Activated CD4-positive, alpha-beta T cell treated with anti-CD3 and anti-CD28 coated beads, Interleukin-2, amount 10 ng/mL, durations not matched to agents 7 days and 5 days (primary cell): ENCODE measurements at regions not wholly inside any gene's neighbourhood (a gene's known extent, or its start where the extent isn't known, plus 50 kb on each side); places are given as distances from the start of the nearest gene placed in this dataset.
A peak's percentile ranks its signal among the peaks of the same experiment; 100 is the strongest.

ENCODE experiments used
- CTCF ChIA-PET: fragments of 350-600 bp; sonication (Branson Sonifier 250); formaldehyde crosslinking; loops from one replicate; lab custom pipeline; 2021; ENCODE audit warnings: antibody characterized with exemption; lab: Charles Lee
- POLR2A ChIA-PET: fragments of 350-600 bp; sonication (Branson Sonifier 250); formaldehyde crosslinking; loops from one replicate; lab custom pipeline; 2021; ENCODE audit warnings: antibody characterized with exemption; lab: Charles Lee
- DNase-seq: peaks from one replicate; pipeline ENCODE4 v3.0.0-alpha.2; 2020
- H3K27ac Mint-ChIP-seq: one replicate; pipeline ENCODE4 v1.8.0; 2021; ENCODE audit warnings: mild to moderate bottlenecking, moderate library complexity, mixed read lengths
- H3K27me3 Mint-ChIP-seq: one replicate; pipeline ENCODE4 v1.8.0; 2021; ENCODE audit warnings: mixed read lengths
- H3K36me3 Mint-ChIP-seq: one replicate; pipeline ENCODE4 v1.8.0; 2021; ENCODE audit warnings: low read depth, mixed read lengths
- H3K4me1 Mint-ChIP-seq: one replicate; pipeline ENCODE4 v1.8.0; 2021; ENCODE audit warnings: mixed read lengths
- H3K4me3 Mint-ChIP-seq: one replicate; pipeline ENCODE4 v1.8.0; 2021; ENCODE audit warnings: mild to moderate bottlenecking, moderate library complexity, mixed read lengths
- H3K9me3 Mint-ChIP-seq: one replicate; pipeline ENCODE4 v1.8.0; 2021; ENCODE audit warnings: mixed read lengths

GRCh38 chr4:163991298-163991865, 496.9 kb downstream of the TMA16 start:
- Mint-ChIP-seq H3K9me3 (no peaks in the 10 kb centered on the region), H3K27ac (no peak overlapping the region), H3K4me3 (no peak overlapping the region), H3K27me3 (no peaks in the 10 kb centered on the region), H3K36me3 (no peaks in the 10 kb centered on the region), H3K4me1 (no peaks in the 10 kb centered on the region)
- CTCF ChIA-PET = no interaction called here
- no peak for DNase-seq
- POLR2A ChIA-PET = no interaction called here

- Mint-ChIP-seq H3K4me3 (no peak overlapping the region), H3K27ac (no peak overlapping the region), H3K27me3 (no peaks in the 10 kb centered on the region), H3K4me1 (peaks cover 12% of the 10 kb centered on the region), H3K36me3 (peaks cover 1% of the 10 kb centered on the region), H3K9me3 (no peaks in the 10 kb centered on the region)
- POLR2A ChIA-PET = no interaction called here
- CTCF ChIA-PET = interaction anchor here (0.6 kb wide), 1 partner anchor 299 kb away, joined by 5 read pairs; no protein-coding TSS in a partner anchor
- DNase-seq = no peak
Measured at GRCh38 chr4:164009435-164009834, 514.9 kb downstream of the TMA16 start.

GRCh38 chr4:164011791-164012190, 517.3 kb downstream of the TMA16 start:
- Mint-ChIP-seq H3K27me3 (no peaks in the 10 kb centered on the region), H3K9me3 (no peaks in the 10 kb centered on the region), H3K36me3 (peaks cover 2% of the 10 kb centered on the region), H3K27ac (no peak overlapping the region), H3K4me1 (peaks cover 17% of the 10 kb centered on the region), H3K4me3 (no peak overlapping the region)
- ChIA-PET POLR2A (no interaction called here), CTCF (no interaction called here)
- no peak for DNase-seq

GRCh38 chr4:164012396-164013027, 518.0 kb downstream of the TMA16 start:
- peak; percentile 29 for DNase-seq
- H3K9me3 Mint-ChIP-seq = no peaks in the 10 kb centered on the region
- CTCF ChIA-PET = interaction anchor here (0.6 to 0.7 kb wide), 2 partner anchors 577 to 785 kb away, joined by 3 to 4 read pairs; no protein-coding TSS in a partner anchor

GRCh38 chr4:164021947-164022346, 527.5 kb downstream of the TMA16 start:
- POLR2A ChIA-PET = no interaction called here

More at GRCh38 chr4:164012396-164013027, 518.0 kb downstream of the TMA16 start:
- Mint-ChIP-seq H3K4me1 (peaks cover 17% of the 10 kb centered on the region), H3K36me3 (peaks cover 2% of the 10 kb centered on the region), H3K27ac (no peak overlapping the region), H3K4me3 (no peak overlapping the region), H3K27me3 (no peaks in the 10 kb centered on the region)
- POLR2A ChIA-PET = no interaction called here

GRCh38 chr4:164023214-164023613, 528.7 kb downstream of the TMA16 start:
- Mint-ChIP-seq H3K36me3 (no peaks in the 10 kb centered on the region), H3K4me3 (no peak overlapping the region), H3K27ac (no peak overlapping the region), H3K9me3 (peaks cover 6% of the 10 kb centered on the region), H3K4me1 (no peaks in the 10 kb centered on the region), H3K27me3 (no peaks in the 10 kb centered on the region)
- ChIA-PET CTCF (no interaction called here), POLR2A (no interaction called here)
- no peak for DNase-seq

More at GRCh38 chr4:164021947-164022346, 527.5 kb downstream of the TMA16 start:
- H3K27me3 Mint-ChIP-seq = no peaks in the 10 kb centered on the region
- H3K4me3 Mint-ChIP-seq = no peak overlapping the region
- no peak for DNase-seq
- no peaks in the 10 kb centered on the region for H3K36me3 Mint-ChIP-seq
- CTCF ChIA-PET = no interaction called here
- H3K27ac Mint-ChIP-seq = no peak overlapping the region
- H3K4me1 Mint-ChIP-seq = no peaks in the 10 kb centered on the region
- H3K9me3 Mint-ChIP-seq = peaks cover 6% of the 10 kb centered on the region

GRCh38 chr4:164027805-164028204, 533.3 kb downstream of the TMA16 start:
- no peaks in the 10 kb centered on the region for H3K4me1 Mint-ChIP-seq
- no peaks in the 10 kb centered on the region for H3K36me3 Mint-ChIP-seq
- H3K4me3 Mint-ChIP-seq = no peak overlapping the region
- no peaks in the 10 kb centered on the region for H3K27me3 Mint-ChIP-seq
- no peak overlapping the region for H3K27ac Mint-ChIP-seq
- H3K9me3 Mint-ChIP-seq = peaks cover 6% of the 10 kb centered on the region
- DNase-seq = no peak
- CTCF ChIA-PET = no interaction called here
- POLR2A ChIA-PET = no interaction called here

- Mint-ChIP-seq H3K4me3 (no peak overlapping the region), H3K4me1 (no peaks in the 10 kb centered on the region), H3K9me3 (peaks cover 20% of the 10 kb centered on the region), H3K36me3 (no peaks in the 10 kb centered on the region), H3K27ac (no peak overlapping the region), H3K27me3 (no peaks in the 10 kb centered on the region)
- DNase-seq = no peak
- ChIA-PET CTCF (no interaction called here), POLR2A (no interaction called here)
Measured at GRCh38 chr4:164039482-164039881, 545.0 kb downstream of the TMA16 start.

- no peaks in the 10 kb centered on the region for H3K36me3 Mint-ChIP-seq
- no peak overlapping the region for H3K27ac Mint-ChIP-seq
- no peaks in the 10 kb centered on the region for H3K27me3 Mint-ChIP-seq
- POLR2A ChIA-PET = no interaction called here
- no peaks in the 10 kb centered on the region for H3K9me3 Mint-ChIP-seq
- no peak overlapping the region for H3K4me3 Mint-ChIP-seq
- no peak for DNase-seq
- CTCF ChIA-PET = no interaction called here
- H3K4me1 Mint-ChIP-seq = no peaks in the 10 kb centered on the region
Measured at GRCh38 chr4:164056426-164057142, 562.1 kb downstream of the TMA16 start.

GRCh38 chr4:164058776-164059445, 564.4 kb downstream of the TMA16 start:
- no peak for DNase-seq
- no peaks in the 10 kb centered on the region for H3K4me1 Mint-ChIP-seq
- no peaks in the 10 kb centered on the region for H3K36me3 Mint-ChIP-seq
- H3K4me3 Mint-ChIP-seq = no peak overlapping the region
- H3K27me3 Mint-ChIP-seq = no peaks in the 10 kb centered on the region
- ChIA-PET POLR2A (no interaction called here), CTCF (no interaction called here)
- H3K9me3 Mint-ChIP-seq = no peaks in the 10 kb centered on the region
- H3K27ac Mint-ChIP-seq = no peak overlapping the region

GRCh38 chr4:164060456-164060855, 566.0 kb downstream of the TMA16 start:
- Mint-ChIP-seq H3K27me3 (no peaks in the 10 kb centered on the region), H3K4me1 (no peaks in the 10 kb centered on the region), H3K36me3 (no peaks in the 10 kb centered on the region), H3K4me3 (no peak overlapping the region), H3K9me3 (no peaks in the 10 kb centered on the region), H3K27ac (no peak overlapping the region)
- CTCF ChIA-PET = no interaction called here
- DNase-seq = no peak
- POLR2A ChIA-PET = no interaction called here

GRCh38 chr4:164068392-164068791, 573.9 kb downstream of the TMA16 start:
- Mint-ChIP-seq H3K9me3 (peaks cover 12% of the 10 kb centered on the region), H3K27ac (no peak overlapping the region), H3K36me3 (no peaks in the 10 kb centered on the region), H3K4me1 (no peaks in the 10 kb centered on the region), H3K4me3 (no peak overlapping the region), H3K27me3 (no peaks in the 10 kb centered on the region)
- ChIA-PET POLR2A (no interaction called here), CTCF (no interaction called here)
- DNase-seq = no peak

- H3K9me3 Mint-ChIP-seq = peaks cover 11% of the 10 kb centered on the region
- no peak overlapping the region for H3K27ac Mint-ChIP-seq
Measured at GRCh38 chr4:164070625-164071024, 576.1 kb downstream of the TMA16 start.

More at GRCh38 chr4:164070625-164071024, 576.1 kb downstream of the TMA16 start:
- Mint-ChIP-seq H3K4me3 (no peak overlapping the region), H3K4me1 (no peaks in the 10 kb centered on the region), H3K27me3 (no peaks in the 10 kb centered on the region), H3K36me3 (no peaks in the 10 kb centered on the region)
- POLR2A ChIA-PET = no interaction called here
- CTCF ChIA-PET = no interaction called here
- no peak for DNase-seq
